ENCODE measurements at regions not wholly inside any gene's neighbourhood (a gene's known extent, or its start where the extent isn't known, plus 50 kb on each side); places are given as distances from the start of the nearest gene placed in this dataset.

DNA sequence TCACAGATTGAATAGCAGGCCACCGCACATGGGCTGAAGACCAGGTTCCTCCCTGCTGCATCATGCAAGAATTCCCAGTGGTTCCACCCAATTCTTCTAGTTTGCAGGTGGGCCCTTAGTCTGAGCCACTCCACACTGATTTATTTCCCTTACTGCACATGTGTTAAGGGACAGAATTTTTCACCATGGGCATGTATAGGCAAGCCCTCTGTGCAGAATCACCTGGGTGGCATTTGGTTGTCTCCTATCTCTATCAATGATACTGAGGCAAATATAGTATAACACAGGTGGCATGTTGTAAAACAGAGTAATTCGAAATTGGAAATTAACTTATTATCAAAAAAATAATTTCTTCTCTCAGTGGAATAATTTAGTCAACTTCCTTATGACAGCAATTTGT is 1892.4 kb downstream of the NCAM2 start:
- no peak for DNase-seq
- H3K36me3 Mint-ChIP-seq (ENCODE audit: low read depth): peaks cover 5% of the 10 kb centered on the region; the same call in 1 of the 2 replicates
- peaks cover 32% of the 10 kb centered on the region for H3K9me3 Mint-ChIP-seq
- H3K27me3 Mint-ChIP-seq (ENCODE audit: insufficient read depth): no peaks in the 10 kb centered on the region
- H3K4me3 Mint-ChIP-seq: no peak overlapping the region
- H3K27ac Mint-ChIP-seq: no peak overlapping the region
- no peaks in the 10 kb centered on the region for H3K4me1 Mint-ChIP-seq (ENCODE audit: low read depth)
- TF ChIP-seq, protein P1, sequence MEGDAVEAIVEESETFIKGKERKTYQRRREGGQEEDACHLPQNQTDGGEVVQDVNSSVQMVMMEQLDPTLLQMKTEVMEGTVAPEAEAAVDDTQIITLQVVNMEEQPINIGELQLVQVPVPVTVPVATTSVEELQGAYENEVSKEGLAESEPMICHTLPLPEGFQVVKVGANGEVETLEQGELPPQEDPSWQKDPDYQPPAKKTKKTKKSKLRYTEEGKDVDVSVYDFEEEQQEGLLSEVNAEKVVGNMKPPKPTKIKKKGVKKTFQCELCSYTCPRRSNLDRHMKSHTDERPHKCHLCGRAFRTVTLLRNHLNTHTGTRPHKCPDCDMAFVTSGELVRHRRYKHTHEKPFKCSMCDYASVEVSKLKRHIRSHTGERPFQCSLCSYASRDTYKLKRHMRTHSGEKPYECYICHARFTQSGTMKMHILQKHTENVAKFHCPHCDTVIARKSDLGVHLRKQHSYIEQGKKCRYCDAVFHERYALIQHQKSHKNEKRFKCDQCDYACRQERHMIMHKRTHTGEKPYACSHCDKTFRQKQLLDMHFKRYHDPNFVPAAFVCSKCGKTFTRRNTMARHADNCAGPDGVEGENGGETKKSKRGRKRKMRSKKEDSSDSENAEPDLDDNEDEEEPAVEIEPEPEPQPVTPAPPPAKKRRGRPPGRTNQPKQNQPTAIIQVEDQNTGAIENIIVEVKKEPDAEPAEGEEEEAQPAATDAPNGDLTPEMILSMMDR (IDR thresholded peaks at IDR 0.05): no peak

DNA sequence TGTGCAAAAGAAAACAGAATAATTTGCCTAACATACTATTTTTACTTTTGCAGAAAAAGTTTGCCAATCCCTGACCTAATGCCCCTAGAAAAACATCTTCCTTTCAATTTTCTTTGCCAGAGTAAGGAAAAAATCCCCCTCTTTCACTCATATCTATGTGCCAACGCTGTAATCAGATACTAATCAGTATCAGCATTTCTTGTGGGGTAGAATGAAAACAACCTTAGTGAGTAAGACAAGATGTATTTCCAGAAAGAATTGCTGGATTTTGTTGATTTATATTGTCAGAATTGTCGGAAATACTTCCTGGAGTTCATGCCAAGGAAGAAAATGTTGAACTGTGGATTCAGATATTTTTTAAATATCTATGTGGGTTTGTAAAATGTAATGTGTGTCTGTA is 1893.8 kb downstream of the NCAM2 start:
- no peak for DNase-seq
- Mint-ChIP-seq H3K27ac (no peak overlapping the region), H3K36me3 (ENCODE audit: low read depth) (peaks cover 5% of the 10 kb centered on the region; the same call in 1 of the 2 replicates), H3K4me3 (no peak overlapping the region), H3K9me3 (peaks cover 37% of the 10 kb centered on the region), H3K4me1 (ENCODE audit: low read depth) (no peaks in the 10 kb centered on the region), H3K27me3 (ENCODE audit: insufficient read depth) (no peaks in the 10 kb centered on the region)
- TF ChIP-seq, protein P1 (IDR thresholded peaks at IDR 0.05): no peak

DNA sequence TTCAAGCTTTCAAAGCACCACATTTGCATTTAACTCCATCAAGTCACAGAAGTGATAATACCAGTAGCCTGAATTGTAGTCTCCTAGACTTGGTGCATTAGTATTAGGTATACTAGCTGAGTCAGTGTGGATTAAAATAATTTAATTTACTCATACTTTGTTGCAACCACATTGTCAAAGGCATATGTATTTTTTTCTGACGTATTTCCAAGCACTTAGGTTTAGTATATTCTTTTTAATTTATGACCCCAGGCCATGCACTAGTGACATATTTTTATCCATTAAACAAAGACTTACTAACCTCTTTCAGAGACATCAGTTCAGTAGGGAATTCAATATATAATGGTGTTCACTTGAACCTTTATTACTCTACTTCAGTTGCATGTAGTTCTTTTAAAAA is 1894.5 kb downstream of the NCAM2 start:
- Mint-ChIP-seq H3K36me3 (ENCODE audit: low read depth) (peaks cover 5% of the 10 kb centered on the region; the same call in 1 of the 2 replicates), H3K4me3 (no peak overlapping the region), H3K9me3 (peaks cover 32% of the 10 kb centered on the region)

DNA sequence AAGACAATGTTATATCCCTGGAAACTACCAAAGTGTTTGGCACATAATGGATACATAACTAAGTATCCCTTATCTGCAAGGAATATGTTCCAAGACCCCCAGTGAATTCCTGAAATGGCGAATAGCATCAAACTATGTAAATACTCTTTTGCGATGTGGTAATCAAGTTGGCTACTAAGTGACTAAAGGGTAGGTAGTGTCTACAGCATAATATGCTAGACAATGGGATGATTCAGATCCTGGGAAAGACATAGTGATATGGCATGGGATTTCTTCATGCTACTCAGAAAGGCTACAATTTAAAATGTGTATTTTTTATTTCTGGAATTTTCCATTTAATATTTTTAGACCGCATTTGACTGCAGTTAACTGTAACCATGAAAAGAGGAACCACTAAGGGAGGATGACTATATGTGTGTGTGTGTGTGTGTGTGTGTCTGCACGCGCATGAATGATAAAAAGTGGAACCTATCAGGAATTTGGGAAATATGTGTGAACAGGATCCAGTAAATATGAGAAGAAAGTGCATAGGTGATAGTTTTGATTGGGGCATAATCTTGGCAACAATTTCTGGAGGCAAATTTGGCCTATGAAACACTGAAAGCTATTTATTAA is 1899.9 kb downstream of the NCAM2 start:
- TF ChIP-seq, protein P1 (IDR thresholded peaks at IDR 0.05): no peak
- Mint-ChIP-seq H3K36me3 (ENCODE audit: low read depth) (no peaks in the 10 kb centered on the region), H3K4me1 (ENCODE audit: low read depth) (no peaks in the 10 kb centered on the region), H3K4me3 (no peak overlapping the region), H3K9me3 (peaks cover 22% of the 10 kb centered on the region), H3K27me3 (ENCODE audit: insufficient read depth) (no peaks in the 10 kb centered on the region), H3K27ac (no peak overlapping the region)
- no peak for DNase-seq

More for the DNA sequence above, 1894.5 kb downstream of the NCAM2 start:
- no peak for DNase-seq
- Mint-ChIP-seq H3K4me1 (ENCODE audit: low read depth) (no peaks in the 10 kb centered on the region), H3K27me3 (ENCODE audit: insufficient read depth) (no peaks in the 10 kb centered on the region), H3K27ac (no peak overlapping the region)
- TF ChIP-seq, protein P1 (IDR thresholded peaks at IDR 0.05): no peak

DNA sequence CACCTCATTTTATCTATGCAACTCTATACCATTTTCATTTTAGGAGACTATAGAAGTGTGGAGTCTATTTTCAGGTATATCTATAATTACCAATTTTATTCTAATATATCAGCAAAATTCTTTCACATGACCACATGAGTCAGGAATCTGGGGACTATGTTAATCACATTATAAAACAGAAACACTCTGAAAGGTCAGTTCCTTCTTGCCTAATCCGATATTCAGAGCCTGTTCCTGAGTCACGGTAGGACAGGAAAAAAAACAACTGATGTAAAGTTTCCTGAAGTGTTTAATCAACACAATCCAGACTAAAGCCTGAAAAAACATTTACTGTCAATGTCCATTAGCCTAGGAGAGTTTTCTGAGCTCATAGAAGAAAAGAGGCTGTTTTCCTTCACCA is 1902.3 kb downstream of the NCAM2 start:
- no peak overlapping the region for H3K27ac Mint-ChIP-seq
- TF ChIP-seq, protein P1 (IDR thresholded peaks at IDR 0.05): no peak
- H3K9me3 Mint-ChIP-seq: peaks cover 22% of the 10 kb centered on the region
- no peaks in the 10 kb centered on the region for H3K4me1 Mint-ChIP-seq (ENCODE audit: low read depth)
- no peaks in the 10 kb centered on the region for H3K27me3 Mint-ChIP-seq (ENCODE audit: insufficient read depth)
- H3K4me3 Mint-ChIP-seq: no peak overlapping the region
- DNase-seq: no peak
- no peaks in the 10 kb centered on the region for H3K36me3 Mint-ChIP-seq (ENCODE audit: low read depth)
